HepG2 (cell line): ENCODE measurements at regions not wholly inside any gene's neighbourhood (a gene's known extent, or its start where the extent isn't known, plus 50 kb on each side); places are given as distances from the start of the nearest gene placed in this dataset.

Experiments used
- ATAC-seq: fragments of 200-7000 bp; cut with Tn5 transposase; 3 replicates; pipeline ENCODE4 v1.9.1; 2020; ENCODE audit warnings: mild to moderate bottlenecking, moderate library complexity
- BruUV-seq: library from RNA; stranded (reverse); fragments of 400-500 nt; replicated peaks from 2 replicates; lab custom pipeline; 2021; lab: Mats Ljungman, UMichigan
- CTCF ChIA-PET: fragments of 300-600 bp; formaldehyde crosslinking; extraction: SDS; loops from one replicate; lab custom pipeline; 2021; ENCODE audit warnings: low total read pairs, inconsistent platforms, low intra/inter-chr PET ratio; lab: Yijun Ruan, JAX
- POLR2A ChIA-PET: fragments of 350-600 bp; sonication (Branson Sonifier 250); formaldehyde crosslinking; loops from one replicate; lab custom pipeline; 2020; ENCODE audit warnings: antibody characterized with exemption, inconsistent platforms; lab: Yijun Ruan, JAX
- DNase-seq: peaks from one replicate; pipeline ENCODE4 v3.0.0-alpha.2; 2015; ENCODE audit warnings: low spot score
- FAIRE-seq: peaks from 3 replicates; lab custom pipeline; 2011; peaks lifted over from hg19 to GRCh38; lab: Jason Lieb, UNC
- H2AFZ ChIP-seq: one replicate; pipeline ENCODE4 v1.6.1; 2011; ENCODE audit warnings: low read length, inconsistent platforms
- H3K27ac ChIP-seq: fragments of 300-600 bp; 3 replicates; pipeline ENCODE4 v1.8.0; 2011; ENCODE audit warnings: mixed run types, mild to moderate bottlenecking, mixed read lengths, low read length, inconsistent platforms; ENCODE audit not compliant: insufficient read depth; ENCODE audit errors: extremely low read length
- H3K27me3 ChIP-seq, 2 experiments: fragments of 200-600 bp in 1 of 2; 2 replicates in 1 of 2; 3 replicates in 1 of 2; pipeline versions ENCODE4 v1.6.0 to v1.8.0; 2011; ENCODE audit warnings: low read length in 2 of 2, mild to moderate bottlenecking in 2 of 2, moderate library complexity in 2 of 2, inconsistent platforms in 1 of 2; ENCODE audit not compliant: insufficient read depth in 2 of 2, control insufficient read depth in 1 of 2
- H3K36me3 ChIP-seq, 2 experiments: fragments of 200-600 bp in 1 of 2; replicated peaks in 1 of 2; 2 replicates in 1 of 2; 3 replicates in 1 of 2; pipeline versions ENCODE4 v1.5.1 to v1.8.0; 2011; ENCODE audit warnings: low read length in 2 of 2, inconsistent platforms in 1 of 2; ENCODE audit not compliant: insufficient read depth in 2 of 2, control insufficient read depth in 1 of 2
- H3K4me1 ChIP-seq: 2 replicates; pipeline ENCODE4 v1.5.1; 2012; ENCODE audit warnings: low read length, inconsistent platforms; ENCODE audit not compliant: insufficient read depth
- H3K4me2 ChIP-seq: 2 replicates; pipeline ENCODE4 v1.6.0; 2011; ENCODE audit warnings: low read depth, low read length, inconsistent platforms
- H3K4me3 ChIP-seq, 3 experiments: fragments of 200-600 bp in 1 of 3; sonication (generic), shearing (Covaris generic) in 1 of 3; replicated peaks in 1 of 3; 2 replicates each; pipeline ENCODE4 v1.5.1; 2011 to 2016; ENCODE audit warnings: low read length in 3 of 3, inconsistent platforms in 2 of 3, low read depth in 2 of 3, mild to moderate bottlenecking in 2 of 3, control low read depth in 1 of 3, mixed read lengths in 1 of 3; ENCODE audit not compliant: insufficient read depth in 1 of 3
- H3K79me2 ChIP-seq: one replicate; pipeline ENCODE4 v1.6.1; 2011; ENCODE audit warnings: low read length, inconsistent platforms; ENCODE audit not compliant: insufficient read depth
- H3K9ac ChIP-seq: 2 replicates; pipeline ENCODE4 v1.6.0; 2011; ENCODE audit warnings: mild to moderate bottlenecking, low read depth, low read length, inconsistent platforms; ENCODE audit not compliant: insufficient read depth
- H3K9me3 ChIP-seq: 2 replicates; pipeline ENCODE4 v1.5.1; 2012; ENCODE audit warnings: mild to moderate bottlenecking, low read length
- H4K20me1 ChIP-seq: 2 replicates; pipeline ENCODE4 v1.6.0; 2011; ENCODE audit warnings: inconsistent platforms, mild to moderate bottlenecking, low read length, moderate library complexity; ENCODE audit not compliant: insufficient read depth
- ASH2L ChIP-seq: fragments of 300-600, 200-600 bp; sonication (generic); IDR thresholded peaks from 2 replicates; pipeline ENCODE4 v1.7.0; 2017; ENCODE audit warnings: low read depth, mild to moderate bottlenecking, moderate library complexity, mixed read lengths, low read length; ENCODE audit not compliant: insufficient read length
- CREM ChIP-seq, 2 experiments: sonication (generic) in 1 of 2; formaldehyde crosslinking in 1 of 2; IDR thresholded peaks; 2 replicates each; pipeline versions ENCODE4 v1.4.0 to v1.6.1; 2016 to 2020; ENCODE audit warnings: antibody characterized with exemption in 1 of 2, mild to moderate bottlenecking in 1 of 2, missing genetic modification reagents in 1 of 2
- ELF3 ChIP-seq: IDR thresholded peaks from 2 replicates; pipeline ENCODE4 v1.6.1; 2016; ENCODE audit warnings: missing genetic modification reagents, missing compliant biosample characterization
- ETV6 ChIP-seq: sonication (generic); formaldehyde crosslinking; conservative IDR thresholded peaks from 2 replicates; pipeline ENCODE4 v1.4.0; 2020; ENCODE audit warnings: missing genetic modification reagents
- JUND ChIP-seq: sonication (generic); formaldehyde crosslinking; IDR thresholded peaks from 2 replicates; pipeline ENCODE4 v1.8.0; 2022; ENCODE audit warnings: mild to moderate bottlenecking, missing genetic modification reagents
- NCOA1 ChIP-seq: sonication (generic); formaldehyde crosslinking; IDR thresholded peaks from 2 replicates; pipeline ENCODE4 v1.9.0; 2021; ENCODE audit warnings: missing genetic modification reagents
- NFE2 ChIP-seq: sonication (generic); formaldehyde crosslinking; IDR thresholded peaks from 2 replicates; pipeline ENCODE4 v1.4.0; 2020; ENCODE audit warnings: missing genetic modification reagents
- PAF1 ChIP-seq: IDR thresholded peaks from 2 replicates; pipeline ENCODE4 v1.6.1; 2016; ENCODE audit warnings: missing genetic modification reagents, missing compliant biosample characterization
- RFX1 ChIP-seq: fragments of 450-650 bp; IDR thresholded peaks from 2 replicates; pipeline ENCODE4 v1.6.1; 2017
- SRSF1 ChIP-seq: fragments of 200-400 bp; formaldehyde crosslinking; optimal IDR thresholded peaks from 2 replicates; pipeline ENCODE3; 2017; ENCODE audit warnings: mild to moderate bottlenecking, low read depth, low read length, moderate library complexity
- ZNF44 ChIP-seq: sonication (generic); formaldehyde crosslinking; IDR thresholded peaks from 2 replicates; pipeline ENCODE4 v1.5.1; 2020; ENCODE audit warnings: mild to moderate bottlenecking, missing genetic modification reagents
- WGBS: methylation state at CpG from one replicate; pipeline ENCODE4 v1.1.6; 2017; ENCODE audit warnings: low lambda C conversion rate; 5-methylcytosine and 5-hydroxymethylcytosine counted together
- in situ Hi-C: cut with HindIII; loops from 2 replicates; pipeline ENCODE4 v1.10.0; 2017; ENCODE audit warnings: low pct_unique_long_range_greater_than_20kb; ENCODE audit not compliant: extremely low pct_ligation_motif_present
- intact Hi-C: fragments of 100-400 bp; cut with micrococcal nuclease; formaldehyde crosslinking; loops from one replicate; pipeline ENCODE4 v1.10.0; 2022; ENCODE audit not compliant: unreplicated experiment
- TF ChIP-seq, protein P1 (sequence below): sonication (generic); formaldehyde crosslinking; IDR thresholded peaks from 2 replicates; pipeline ENCODE4 v1.4.0; 2020; ENCODE audit warnings: mild to moderate bottlenecking, missing genetic modification reagents
- TF ChIP-seq, protein P2 (sequence below): sonication (generic); formaldehyde crosslinking; IDR thresholded peaks from 2 replicates; pipeline ENCODE4 v1.4.0; 2020; ENCODE audit warnings: mild to moderate bottlenecking, missing genetic modification reagents
- TF ChIP-seq, protein P3 (sequence below): sonication (generic); formaldehyde crosslinking; IDR thresholded peaks from 2 replicates; pipeline ENCODE4 v1.5.1; 2020; ENCODE audit warnings: mild to moderate bottlenecking, missing genetic modification reagents, moderate library complexity

DNA sequence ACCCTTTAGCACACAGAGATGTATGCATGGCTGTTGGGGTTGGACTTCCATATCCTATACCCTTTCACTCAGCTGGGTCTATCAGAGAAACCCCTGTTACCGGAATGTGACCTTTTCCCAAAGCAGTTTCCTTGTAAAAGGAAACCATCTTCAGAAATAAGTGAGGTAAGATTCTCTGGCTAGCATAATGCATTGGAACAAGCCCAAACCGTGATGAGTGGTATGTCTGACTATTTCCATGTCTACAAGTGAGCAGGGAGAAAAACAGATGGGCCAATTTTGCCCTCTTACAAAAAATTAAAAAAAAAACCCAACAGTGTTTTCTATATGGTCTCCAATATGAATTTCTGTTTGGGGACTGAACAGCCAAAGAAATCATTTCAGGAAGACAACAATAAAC, 283.9 kb downstream of the SMARCA1 start:
- BruUV-seq: no TSS peak

More for the DNA sequence above, 283.9 kb downstream of the SMARCA1 start:
- Histone ChIP-seq H3K27me3 (no peaks in the 10 kb centered on the region), H3K36me3 (no peaks in the 10 kb centered on the region), H3K9me3 (no peaks in the 10 kb centered on the region), H3K79me2 (no peaks in the 10 kb centered on the region), H3K9ac (no peak overlapping the region), H3K4me1 (peaks cover under 1% of the 10 kb centered on the region; the same call in 1 of the 2 replicates), H2AFZ (no peak overlapping the region), H3K4me3 (no peak overlapping the region), H3K4me2 (no peak overlapping the region), H3K27ac (no peak overlapping the region), H4K20me1 (no peaks in the 10 kb centered on the region)
- POLR2A ChIA-PET: no interaction called here
- no peak for FAIRE-seq
- ATAC-seq: no peak
- TF ChIP-seq ELF3 (CRISPR knock-in tag): no peak
- TF ChIP-seq ASH2L: no peak
- no peak for TF ChIP-seq PAF1 (CRISPR knock-in tag)
- TF ChIP-seq, protein P1, sequence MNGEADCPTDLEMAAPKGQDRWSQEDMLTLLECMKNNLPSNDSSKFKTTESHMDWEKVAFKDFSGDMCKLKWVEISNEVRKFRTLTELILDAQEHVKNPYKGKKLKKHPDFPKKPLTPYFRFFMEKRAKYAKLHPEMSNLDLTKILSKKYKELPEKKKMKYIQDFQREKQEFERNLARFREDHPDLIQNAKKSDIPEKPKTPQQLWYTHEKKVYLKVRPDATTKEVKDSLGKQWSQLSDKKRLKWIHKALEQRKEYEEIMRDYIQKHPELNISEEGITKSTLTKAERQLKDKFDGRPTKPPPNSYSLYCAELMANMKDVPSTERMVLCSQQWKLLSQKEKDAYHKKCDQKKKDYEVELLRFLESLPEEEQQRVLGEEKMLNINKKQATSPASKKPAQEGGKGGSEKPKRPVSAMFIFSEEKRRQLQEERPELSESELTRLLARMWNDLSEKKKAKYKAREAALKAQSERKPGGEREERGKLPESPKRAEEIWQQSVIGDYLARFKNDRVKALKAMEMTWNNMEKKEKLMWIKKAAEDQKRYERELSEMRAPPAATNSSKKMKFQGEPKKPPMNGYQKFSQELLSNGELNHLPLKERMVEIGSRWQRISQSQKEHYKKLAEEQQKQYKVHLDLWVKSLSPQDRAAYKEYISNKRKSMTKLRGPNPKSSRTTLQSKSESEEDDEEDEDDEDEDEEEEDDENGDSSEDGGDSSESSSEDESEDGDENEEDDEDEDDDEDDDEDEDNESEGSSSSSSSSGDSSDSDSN: no peak
- TF ChIP-seq ETV6 (CRISPR knock-in tag): no peak
- TF ChIP-seq SRSF1: no peak
- TF ChIP-seq, protein P2, sequence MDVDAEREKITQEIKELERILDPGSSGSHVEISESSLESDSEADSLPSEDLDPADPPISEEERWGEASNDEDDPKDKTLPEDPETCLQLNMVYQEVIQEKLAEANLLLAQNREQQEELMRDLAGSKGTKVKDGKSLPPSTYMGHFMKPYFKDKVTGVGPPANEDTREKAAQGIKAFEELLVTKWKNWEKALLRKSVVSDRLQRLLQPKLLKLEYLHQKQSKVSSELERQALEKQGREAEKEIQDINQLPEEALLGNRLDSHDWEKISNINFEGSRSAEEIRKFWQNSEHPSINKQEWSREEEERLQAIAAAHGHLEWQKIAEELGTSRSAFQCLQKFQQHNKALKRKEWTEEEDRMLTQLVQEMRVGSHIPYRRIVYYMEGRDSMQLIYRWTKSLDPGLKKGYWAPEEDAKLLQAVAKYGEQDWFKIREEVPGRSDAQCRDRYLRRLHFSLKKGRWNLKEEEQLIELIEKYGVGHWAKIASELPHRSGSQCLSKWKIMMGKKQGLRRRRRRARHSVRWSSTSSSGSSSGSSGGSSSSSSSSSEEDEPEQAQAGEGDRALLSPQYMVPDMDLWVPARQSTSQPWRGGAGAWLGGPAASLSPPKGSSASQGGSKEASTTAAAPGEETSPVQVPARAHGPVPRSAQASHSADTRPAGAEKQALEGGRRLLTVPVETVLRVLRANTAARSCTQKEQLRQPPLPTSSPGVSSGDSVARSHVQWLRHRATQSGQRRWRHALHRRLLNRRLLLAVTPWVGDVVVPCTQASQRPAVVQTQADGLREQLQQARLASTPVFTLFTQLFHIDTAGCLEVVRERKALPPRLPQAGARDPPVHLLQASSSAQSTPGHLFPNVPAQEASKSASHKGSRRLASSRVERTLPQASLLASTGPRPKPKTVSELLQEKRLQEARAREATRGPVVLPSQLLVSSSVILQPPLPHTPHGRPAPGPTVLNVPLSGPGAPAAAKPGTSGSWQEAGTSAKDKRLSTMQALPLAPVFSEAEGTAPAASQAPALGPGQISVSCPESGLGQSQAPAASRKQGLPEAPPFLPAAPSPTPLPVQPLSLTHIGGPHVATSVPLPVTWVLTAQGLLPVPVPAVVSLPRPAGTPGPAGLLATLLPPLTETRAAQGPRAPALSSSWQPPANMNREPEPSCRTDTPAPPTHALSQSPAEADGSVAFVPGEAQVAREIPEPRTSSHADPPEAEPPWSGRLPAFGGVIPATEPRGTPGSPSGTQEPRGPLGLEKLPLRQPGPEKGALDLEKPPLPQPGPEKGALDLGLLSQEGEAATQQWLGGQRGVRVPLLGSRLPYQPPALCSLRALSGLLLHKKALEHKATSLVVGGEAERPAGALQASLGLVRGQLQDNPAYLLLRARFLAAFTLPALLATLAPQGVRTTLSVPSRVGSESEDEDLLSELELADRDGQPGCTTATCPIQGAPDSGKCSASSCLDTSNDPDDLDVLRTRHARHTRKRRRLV: no peak
- no peak for TF ChIP-seq CREM (IDR thresholded peaks at IDR 0.05)
- no peak for TF ChIP-seq CREM (CRISPR knock-in tag; IDR thresholded peaks at IDR 0.05)
- no peak for TF ChIP-seq RFX1
- no peak for TF ChIP-seq NFE2 (CRISPR knock-in tag)
- TF ChIP-seq NCOA1 (CRISPR knock-in tag): no peak
- TF ChIP-seq, protein P3, sequence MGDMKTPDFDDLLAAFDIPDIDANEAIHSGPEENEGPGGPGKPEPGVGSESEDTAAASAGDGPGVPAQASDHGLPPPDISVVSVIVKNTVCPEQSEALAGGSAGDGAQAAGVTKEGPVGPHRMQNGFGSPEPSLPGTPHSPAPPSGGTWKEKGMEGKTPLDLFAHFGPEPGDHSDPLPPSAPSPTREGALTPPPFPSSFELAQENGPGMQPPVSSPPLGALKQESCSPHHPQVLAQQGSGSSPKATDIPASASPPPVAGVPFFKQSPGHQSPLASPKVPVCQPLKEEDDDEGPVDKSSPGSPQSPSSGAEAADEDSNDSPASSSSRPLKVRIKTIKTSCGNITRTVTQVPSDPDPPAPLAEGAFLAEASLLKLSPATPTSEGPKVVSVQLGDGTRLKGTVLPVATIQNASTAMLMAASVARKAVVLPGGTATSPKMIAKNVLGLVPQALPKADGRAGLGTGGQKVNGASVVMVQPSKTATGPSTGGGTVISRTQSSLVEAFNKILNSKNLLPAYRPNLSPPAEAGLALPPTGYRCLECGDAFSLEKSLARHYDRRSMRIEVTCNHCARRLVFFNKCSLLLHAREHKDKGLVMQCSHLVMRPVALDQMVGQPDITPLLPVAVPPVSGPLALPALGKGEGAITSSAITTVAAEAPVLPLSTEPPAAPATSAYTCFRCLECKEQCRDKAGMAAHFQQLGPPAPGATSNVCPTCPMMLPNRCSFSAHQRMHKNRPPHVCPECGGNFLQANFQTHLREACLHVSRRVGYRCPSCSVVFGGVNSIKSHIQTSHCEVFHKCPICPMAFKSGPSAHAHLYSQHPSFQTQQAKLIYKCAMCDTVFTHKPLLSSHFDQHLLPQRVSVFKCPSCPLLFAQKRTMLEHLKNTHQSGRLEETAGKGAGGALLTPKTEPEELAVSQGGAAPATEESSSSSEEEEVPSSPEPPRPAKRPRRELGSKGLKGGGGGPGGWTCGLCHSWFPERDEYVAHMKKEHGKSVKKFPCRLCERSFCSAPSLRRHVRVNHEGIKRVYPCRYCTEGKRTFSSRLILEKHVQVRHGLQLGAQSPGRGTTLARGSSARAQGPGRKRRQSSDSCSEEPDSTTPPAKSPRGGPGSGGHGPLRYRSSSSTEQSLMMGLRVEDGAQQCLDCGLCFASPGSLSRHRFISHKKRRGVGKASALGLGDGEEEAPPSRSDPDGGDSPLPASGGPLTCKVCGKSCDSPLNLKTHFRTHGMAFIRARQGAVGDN (CRISPR knock-in tag): no peak
- TF ChIP-seq ZNF44 (CRISPR knock-in tag): no peak
- TF ChIP-seq JUND: no peak
- no peak for DNase-seq
- intact Hi-C loops (no loop called here), in situ Hi-C loops (no loop called here)
- WGBS: 88% methylated on average over 2 of the region's 2 CpGs
- CTCF ChIA-PET: no interaction called here
